Neural crest cell (in vitro differentiated cells): ENCODE measurements at regions not wholly inside any gene's neighbourhood (a gene's known extent, or its start where the extent isn't known, plus 50 kb on each side); places are given as distances from the start of the nearest gene placed in this dataset.

Source experiments
- DNase-seq: peaks from one replicate; pipeline ENCODE4 v3.0.0; 2021; ENCODE audit warnings: low read depth, mixed read lengths, low spot score
- H3K27ac Mint-ChIP-seq: one replicate; pipeline ENCODE4 v1.8.0; 2021; ENCODE audit warnings: mild to moderate bottlenecking, mixed read lengths; ENCODE audit not compliant: unreplicated experiment
- H3K27me3 Mint-ChIP-seq: 2 replicates; pipeline ENCODE4 v1.8.0; 2021; ENCODE audit warnings: low read depth, mild to moderate bottlenecking, mixed read lengths
- H3K36me3 Mint-ChIP-seq: 2 replicates; pipeline ENCODE4 v1.8.0; 2021; ENCODE audit warnings: low read depth, mild to moderate bottlenecking, mixed read lengths
- H3K4me1 Mint-ChIP-seq: 2 replicates; pipeline ENCODE4 v1.8.0; 2021; ENCODE audit warnings: mixed read lengths
- H3K4me3 Mint-ChIP-seq: one replicate; pipeline ENCODE4 v1.8.0; 2021; ENCODE audit warnings: mild to moderate bottlenecking, mixed read lengths
- H3K9me3 Mint-ChIP-seq: 2 replicates; pipeline ENCODE4 v1.8.0; 2021; ENCODE audit warnings: mixed read lengths
- CTCF ChIP-seq: fragments of 200-600 bp; sonication (generic); conservative IDR thresholded peaks from 2 replicates; pipeline ENCODE4 v1.5.0; 2021; ENCODE audit warnings: antibody characterized with exemption, mild to moderate bottlenecking

GRCh38 chr4:104205116-104205515, 289.6 kb downstream of the CXXC4 start:
- DNase-seq = no peak
- peaks cover 3% of the 10 kb centered on the region for H3K9me3 Mint-ChIP-seq
- no peaks in the 10 kb centered on the region for H3K27me3 Mint-ChIP-seq
- H3K4me3 Mint-ChIP-seq = no peak overlapping the region
- H3K4me1 Mint-ChIP-seq = no peaks in the 10 kb centered on the region
- H3K27ac Mint-ChIP-seq = no peak overlapping the region
- H3K36me3 Mint-ChIP-seq = no peaks in the 10 kb centered on the region
- no peak for TF ChIP-seq CTCF

GRCh38 chr4:104188301-104188700, 306.4 kb downstream of the CXXC4 start:
- Mint-ChIP-seq H3K36me3 (no peaks in the 10 kb centered on the region), H3K27me3 (no peaks in the 10 kb centered on the region), H3K4me3 (no peak overlapping the region), H3K9me3 (no peaks in the 10 kb centered on the region), H3K4me1 (no peaks in the 10 kb centered on the region), H3K27ac (no peak overlapping the region)
- no peak for TF ChIP-seq CTCF
- DNase-seq = no peak

GRCh38 chr4:104169437-104169836, 325.3 kb downstream of the CXXC4 start:
- H3K4me1 Mint-ChIP-seq = no peaks in the 10 kb centered on the region
- no peak for DNase-seq
- TF ChIP-seq CTCF = no peak
- no peak overlapping the region for H3K27ac Mint-ChIP-seq
- peaks cover 3% of the 10 kb centered on the region for H3K9me3 Mint-ChIP-seq
- H3K27me3 Mint-ChIP-seq = no peaks in the 10 kb centered on the region
- H3K4me3 Mint-ChIP-seq = no peak overlapping the region
- H3K36me3 Mint-ChIP-seq = no peaks in the 10 kb centered on the region

GRCh38 chr4:104166749-104167148, 327.9 kb downstream of the CXXC4 start:
- TF ChIP-seq CTCF = no peak
- no peaks in the 10 kb centered on the region for H3K36me3 Mint-ChIP-seq
- DNase-seq = no peak
- no peak overlapping the region for H3K4me3 Mint-ChIP-seq
- H3K27ac Mint-ChIP-seq = no peak overlapping the region
- no peaks in the 10 kb centered on the region for H3K27me3 Mint-ChIP-seq
- peaks cover 3% of the 10 kb centered on the region for H3K9me3 Mint-ChIP-seq
- no peaks in the 10 kb centered on the region for H3K4me1 Mint-ChIP-seq

- Mint-ChIP-seq H3K27ac (no peak overlapping the region), H3K9me3 (peaks cover 3% of the 10 kb centered on the region), H3K36me3 (no peaks in the 10 kb centered on the region), H3K4me1 (no peaks in the 10 kb centered on the region), H3K27me3 (no peaks in the 10 kb centered on the region), H3K4me3 (no peak overlapping the region)
- DNase-seq = no peak
- TF ChIP-seq CTCF = no peak
Measured at GRCh38 chr4:104163820-104164219, 330.9 kb downstream of the CXXC4 start.

GRCh38 chr4:104146048-104146447, 348.6 kb downstream of the CXXC4 start:
- H3K9me3 Mint-ChIP-seq = no peaks in the 10 kb centered on the region
- DNase-seq = no peak
- H3K4me1 Mint-ChIP-seq = no peaks in the 10 kb centered on the region
- no peaks in the 10 kb centered on the region for H3K36me3 Mint-ChIP-seq
- H3K4me3 Mint-ChIP-seq = no peak overlapping the region
- H3K27me3 Mint-ChIP-seq = no peaks in the 10 kb centered on the region
- no peak overlapping the region for H3K27ac Mint-ChIP-seq
- no peak for TF ChIP-seq CTCF
